Omental fat pad (tissue), 3 donors: ENCODE measurements at regions not wholly inside any gene's neighbourhood (a gene's known extent, or its start where the extent isn't known, plus 50 kb on each side); places are given as distances from the start of the nearest gene placed in this dataset.

Experiments
- ATAC-seq: fragments of 150-250 bp; one replicate; pipeline ENCODE4 v1.9.1; 2016; ENCODE audit warnings: mild to moderate bottlenecking, moderate library complexity; ENCODE audit not compliant: low FRiP score
- DNase-seq: peaks from one replicate; pipeline ENCODE4 v3.0.0-alpha.2; 2019; ENCODE audit warnings: low spot score
- CTCF ChIP-seq, 3 donors: fragments of 450-650 bp; IDR thresholded peaks; one replicate each; pipeline ENCODE4 v1.5.1; 2016 to 2017; ENCODE audit warnings: antibody characterized with exemption in 3 of 3, mild to moderate bottlenecking in 3 of 3, moderate library complexity in 2 of 3

- no peak for ATAC-seq
- no peak for TF ChIP-seq CTCF (IDR thresholded peaks at IDR 0.05)
- no peak for DNase-seq
These were observed 374.6 kb upstream of the CFAP20DC start for GRCh38 chr3:59424268-59425010.

- DNase-seq (no peak), ATAC-seq (no peak)
- TF ChIP-seq CTCF (IDR thresholded peaks at IDR 0.05), result no peak
These were observed 373.9 kb upstream of the CFAP20DC start for GRCh38 chr3:59423707-59424106.

- TF ChIP-seq CTCF (IDR thresholded peaks at IDR 0.05), result no peak
- no peak for ATAC-seq
- no peak for DNase-seq
These were observed 372.5 kb upstream of the CFAP20DC start for GRCh38 chr3:59422312-59422711.

- DNase-seq, result no peak
- no peak for ATAC-seq
- no peak for TF ChIP-seq CTCF (IDR thresholded peaks at IDR 0.05)
These were observed 369.0 kb upstream of the CFAP20DC start for GRCh38 chr3:59418836-59419235.

- ATAC-seq (no peak), DNase-seq (no peak)
- TF ChIP-seq CTCF (IDR thresholded peaks at IDR 0.05), result no peak
These were observed 362.7 kb upstream of the CFAP20DC start for GRCh38 chr3:59412516-59412915.

- ATAC-seq (no peak), DNase-seq (no peak)
- TF ChIP-seq CTCF (IDR thresholded peaks at IDR 0.05), result no peak
These were observed 361.9 kb upstream of the CFAP20DC start for GRCh38 chr3:59411694-59412093.

- ATAC-seq (no peak), DNase-seq (no peak)
- no peak for TF ChIP-seq CTCF (IDR thresholded peaks at IDR 0.05)
These were observed 361.4 kb upstream of the CFAP20DC start for GRCh38 chr3:59411186-59411585.
